ENCODE measurements at regions not wholly inside any gene's neighbourhood (a gene's known extent, or its start where the extent isn't known, plus 50 kb on each side); places are given as distances from the start of the nearest gene placed in this dataset.

- H3K9me2 ChIP-seq (replicated peaks; ENCODE audit: control insufficient read depth, low read length) = no peaks in the 10 kb centered on the region
- no peaks in the 10 kb centered on the region for H3K36me3 ChIP-seq (ENCODE audit: control insufficient read depth, low read length)
- no peaks in the 10 kb centered on the region for H4K20me1 ChIP-seq (ENCODE audit: control insufficient read depth, insufficient read depth, low read depth, low read length)
- no peak overlapping the region for H3K27ac ChIP-seq (ENCODE audit: low read depth, low read length)
- H3K4me3 ChIP-seq (ENCODE audit: low read length) = no peak overlapping the region
- TF ChIP-seq CTCF (IDR thresholded peaks at IDR 0.05; ENCODE audit: low read depth, low read length, poor library complexity, severe bottlenecking) (no peak), EZH2phosphoT487 (IDR thresholded peaks at IDR 0.05; ENCODE audit: borderline replicate concordance, low read length) (no peak)
- H3K79me2 ChIP-seq (ENCODE audit: control insufficient read depth, low read length) = no peaks in the 10 kb centered on the region
- H3K4me2 ChIP-seq (ENCODE audit: low read length) = no peak overlapping the region
- no peaks in the 10 kb centered on the region for H3K27me3 ChIP-seq (ENCODE audit: control insufficient read depth, low read length)
- H3F3A ChIP-seq (ENCODE audit: control insufficient read depth, insufficient read depth) = no peaks in the 10 kb centered on the region
- no peaks in the 10 kb centered on the region for H3K4me1 ChIP-seq (ENCODE audit: control insufficient read depth, low read length)
- H3K9me3 ChIP-seq (ENCODE audit: control insufficient read depth, insufficient read depth, low read length) = peaks cover 6% of the 10 kb centered on the region; the same call in 1 of the 2 replicates
Measured at GRCh38 chr3:112759681-112760080, 87.0 kb downstream of the CD200R1L start.

- Histone ChIP-seq H3K79me2 (ENCODE audit: control insufficient read depth, low read length) (no peaks in the 10 kb centered on the region), H3K4me1 (ENCODE audit: control insufficient read depth, low read length) (no peaks in the 10 kb centered on the region), H4K20me1 (ENCODE audit: control insufficient read depth, insufficient read depth, low read depth, low read length) (no peaks in the 10 kb centered on the region), H3K9me3 (ENCODE audit: control insufficient read depth, insufficient read depth, low read length) (peaks cover 6% of the 10 kb centered on the region; the same call in 1 of the 2 replicates), H3K4me2 (ENCODE audit: low read length) (no peak overlapping the region), H3K36me3 (ENCODE audit: control insufficient read depth, low read length) (no peaks in the 10 kb centered on the region), H3F3A (ENCODE audit: control insufficient read depth, insufficient read depth) (no peaks in the 10 kb centered on the region), H3K27ac (ENCODE audit: low read depth, low read length) (no peak overlapping the region), H3K4me3 (ENCODE audit: low read length) (no peak overlapping the region), H3K9me2 (replicated peaks; ENCODE audit: control insufficient read depth, low read length) (no peaks in the 10 kb centered on the region), H3K27me3 (ENCODE audit: control insufficient read depth, low read length) (no peaks in the 10 kb centered on the region)
- TF ChIP-seq EZH2phosphoT487 (IDR thresholded peaks at IDR 0.05; ENCODE audit: borderline replicate concordance, low read length) (no peak), CTCF (IDR thresholded peaks at IDR 0.05; ENCODE audit: low read depth, low read length, poor library complexity, severe bottlenecking) (no peak)
Measured at GRCh38 chr3:112759210-112759609, 87.5 kb downstream of the CD200R1L start.

- Histone ChIP-seq H3K36me3 (ENCODE audit: control insufficient read depth, low read length) (no peaks in the 10 kb centered on the region), H3K27me3 (ENCODE audit: control insufficient read depth, low read length) (no peaks in the 10 kb centered on the region)
Measured at GRCh38 chr3:112757197-112757596, 89.5 kb downstream of the CD200R1L start.

More at GRCh38 chr3:112757197-112757596, 89.5 kb downstream of the CD200R1L start:
- no peak overlapping the region for H3K4me2 ChIP-seq (ENCODE audit: low read length)
- no peaks in the 10 kb centered on the region for H3K9me2 ChIP-seq (replicated peaks; ENCODE audit: control insufficient read depth, low read length)
- H3K9me3 ChIP-seq (ENCODE audit: control insufficient read depth, insufficient read depth, low read length) = peaks cover 6% of the 10 kb centered on the region; the same call in 1 of the 2 replicates
- no peaks in the 10 kb centered on the region for H4K20me1 ChIP-seq (ENCODE audit: control insufficient read depth, insufficient read depth, low read depth, low read length)
- H3K27ac ChIP-seq (ENCODE audit: low read depth, low read length) = no peak overlapping the region
- no peak overlapping the region for H3K4me3 ChIP-seq (ENCODE audit: low read length)
- H3F3A ChIP-seq (ENCODE audit: control insufficient read depth, insufficient read depth) = no peaks in the 10 kb centered on the region
- H3K4me1 ChIP-seq (ENCODE audit: control insufficient read depth, low read length) = no peaks in the 10 kb centered on the region
- H3K79me2 ChIP-seq (ENCODE audit: control insufficient read depth, low read length) = no peaks in the 10 kb centered on the region
- TF ChIP-seq CTCF (IDR thresholded peaks at IDR 0.05; ENCODE audit: low read depth, low read length, poor library complexity, severe bottlenecking) (no peak), EZH2phosphoT487 (IDR thresholded peaks at IDR 0.05; ENCODE audit: borderline replicate concordance, low read length) (no peak)
